Lower lobe of right lung (tissue), 2 donors: ENCODE measurements at regions not wholly inside any gene's neighbourhood (a gene's known extent, or its start where the extent isn't known, plus 50 kb on each side); places are given as distances from the start of the nearest gene placed in this dataset.

Experiments used
- ATAC-seq, 2 donors: fragments of 200-7000 bp; cut with Tn5 transposase; one replicate each; pipeline ENCODE4 v1.9.1; 2020 to 2022; ENCODE audit warnings: mild to moderate bottlenecking in 2 of 2, moderate library complexity in 2 of 2
- DNase-seq: peaks from one replicate; pipeline ENCODE4 v3.0.0-alpha.2; 2020
- H3K27ac ChIP-seq: fragments of 200-600 bp; one replicate; pipeline ENCODE4 v1.8.0; 2022
- H3K27me3 ChIP-seq: fragments of 200-600 bp; one replicate; pipeline ENCODE4 v1.8.0; 2022; ENCODE audit warnings: low read depth
- H3K36me3 ChIP-seq: fragments of 200-600 bp; one replicate; pipeline ENCODE4 v1.8.0; 2022; ENCODE audit warnings: mild to moderate bottlenecking
- H3K4me1 ChIP-seq: fragments of 200-600 bp; one replicate; pipeline ENCODE4 v1.8.0; 2022
- H3K4me3 ChIP-seq: fragments of 200-600 bp; one replicate; pipeline ENCODE4 v1.8.0; 2022; ENCODE audit warnings: mild to moderate bottlenecking
- H3K9me3 ChIP-seq: fragments of 200-600 bp; one replicate; pipeline ENCODE4 v1.8.0; 2022
- intact Hi-C: fragments of 100-400 bp; cut with DNase I; formaldehyde crosslinking; loops from one replicate; pipeline ENCODE4 v1.11.0; 2022
- TF ChIP-seq, protein P1 (sequence below): fragments of 200-600 bp; IDR thresholded peaks from one replicate; pipeline ENCODE4 v1.8.0; 2022; ENCODE audit warnings: antibody characterized with exemption, mild to moderate bottlenecking
- donor health status: DM: no; HTN: yes; CAD: no; lungs with severe emphysema.

DNA sequence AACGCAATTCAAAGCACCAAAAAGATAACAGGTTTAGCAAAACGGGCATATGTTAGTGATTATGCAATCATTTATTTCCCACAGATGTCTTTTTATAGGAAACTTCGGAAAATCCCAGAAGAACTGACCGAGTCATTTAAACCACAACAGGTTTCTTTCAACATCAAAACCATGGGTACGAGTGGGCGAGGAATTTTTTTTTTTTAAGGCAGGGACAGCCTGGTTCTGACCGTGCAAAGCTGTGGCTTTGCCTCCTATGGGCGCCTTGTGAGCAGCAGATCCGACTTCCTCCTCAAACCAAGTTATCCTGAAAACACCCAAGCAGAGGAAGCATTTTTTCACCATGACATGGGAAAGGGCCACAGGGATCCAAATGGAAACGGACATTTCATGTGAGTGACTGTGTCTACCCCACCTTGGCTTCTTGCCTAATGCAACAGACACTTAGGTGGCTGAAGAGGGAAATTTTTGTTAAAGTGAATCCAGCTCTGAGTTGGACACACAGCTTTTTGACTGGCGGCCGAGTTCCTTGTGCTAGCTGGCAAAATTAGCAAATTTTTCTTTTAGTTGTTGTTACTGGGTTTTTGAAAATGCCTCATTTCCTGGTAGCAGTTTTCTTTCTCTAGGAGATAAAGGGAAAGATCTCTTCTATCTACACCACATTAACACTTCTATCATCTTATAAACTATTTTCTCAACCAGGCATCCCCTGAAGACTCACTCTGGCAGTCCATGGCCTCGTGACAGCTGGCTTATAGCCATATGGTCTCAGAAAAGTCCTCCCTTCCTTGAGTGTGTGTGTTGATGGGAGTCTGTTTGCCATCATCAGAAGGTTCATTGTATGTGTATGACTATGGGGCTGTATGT, 487.4 kb upstream of the ZEB2 start:
- TF ChIP-seq, protein P1, sequence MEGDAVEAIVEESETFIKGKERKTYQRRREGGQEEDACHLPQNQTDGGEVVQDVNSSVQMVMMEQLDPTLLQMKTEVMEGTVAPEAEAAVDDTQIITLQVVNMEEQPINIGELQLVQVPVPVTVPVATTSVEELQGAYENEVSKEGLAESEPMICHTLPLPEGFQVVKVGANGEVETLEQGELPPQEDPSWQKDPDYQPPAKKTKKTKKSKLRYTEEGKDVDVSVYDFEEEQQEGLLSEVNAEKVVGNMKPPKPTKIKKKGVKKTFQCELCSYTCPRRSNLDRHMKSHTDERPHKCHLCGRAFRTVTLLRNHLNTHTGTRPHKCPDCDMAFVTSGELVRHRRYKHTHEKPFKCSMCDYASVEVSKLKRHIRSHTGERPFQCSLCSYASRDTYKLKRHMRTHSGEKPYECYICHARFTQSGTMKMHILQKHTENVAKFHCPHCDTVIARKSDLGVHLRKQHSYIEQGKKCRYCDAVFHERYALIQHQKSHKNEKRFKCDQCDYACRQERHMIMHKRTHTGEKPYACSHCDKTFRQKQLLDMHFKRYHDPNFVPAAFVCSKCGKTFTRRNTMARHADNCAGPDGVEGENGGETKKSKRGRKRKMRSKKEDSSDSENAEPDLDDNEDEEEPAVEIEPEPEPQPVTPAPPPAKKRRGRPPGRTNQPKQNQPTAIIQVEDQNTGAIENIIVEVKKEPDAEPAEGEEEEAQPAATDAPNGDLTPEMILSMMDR: no peak
- DNase-seq: no peak
- Histone ChIP-seq H3K27ac (peak overlapping the region; percentile 46), H3K36me3 (no peaks in the 10 kb centered on the region), H3K9me3 (no peaks in the 10 kb centered on the region), H3K4me3 (no peak overlapping the region), H3K27me3 (no peaks in the 10 kb centered on the region), H3K4me1 (peaks cover 3% of the 10 kb centered on the region)
- intact Hi-C loops: no loop called here
- ATAC-seq: peak; percentile 49 to 78

DNA sequence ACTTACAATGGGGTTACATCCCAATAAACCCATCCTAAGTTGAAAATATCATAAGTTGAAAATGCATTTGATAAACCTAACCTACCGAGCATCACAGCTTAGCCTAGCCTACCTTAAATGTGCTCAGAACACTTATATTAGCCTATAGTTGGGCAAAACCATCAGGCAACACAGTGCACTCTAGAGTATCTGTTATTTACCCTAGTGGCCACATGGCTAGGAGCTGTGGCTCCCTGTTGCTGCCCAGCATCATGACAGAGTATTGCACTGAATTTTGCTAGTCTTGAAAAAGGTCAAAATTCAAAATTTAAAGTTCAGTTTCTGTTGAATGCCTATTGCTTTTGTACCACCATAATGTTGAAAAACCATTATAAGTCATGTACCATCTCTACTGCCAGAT, 482.7 kb upstream of the ZEB2 start:
- DNase-seq: no peak

DNA sequence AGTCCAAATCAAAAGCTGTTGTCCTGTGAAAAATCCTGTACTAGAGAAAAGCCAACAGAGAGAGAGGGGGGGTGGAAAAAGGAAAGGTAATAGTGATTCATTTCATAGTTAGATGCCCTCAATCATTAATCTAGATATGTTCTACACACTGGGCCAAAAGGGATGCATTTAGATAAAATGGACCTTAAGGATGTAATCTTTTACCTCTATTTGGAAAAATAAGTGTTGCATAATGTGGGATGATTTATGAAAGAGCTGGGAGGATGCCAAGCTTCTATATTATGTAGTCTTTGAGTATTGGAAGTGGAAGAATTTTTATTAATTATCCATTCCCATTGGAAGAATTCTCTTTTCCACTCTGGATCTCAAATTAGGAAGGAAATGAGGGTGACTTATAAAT, 480.5 kb upstream of the ZEB2 start:
- DNase-seq (no peak), ATAC-seq (no peak)
- H3K4me1 ChIP-seq: peaks cover 6% of the 10 kb centered on the region
- no peaks in the 10 kb centered on the region for H3K9me3 ChIP-seq
- intact Hi-C loops: no loop called here
- no peak overlapping the region for H3K27ac ChIP-seq
- TF ChIP-seq, protein P1: no peak
- no peaks in the 10 kb centered on the region for H3K27me3 ChIP-seq
- no peak overlapping the region for H3K4me3 ChIP-seq
- H3K36me3 ChIP-seq: no peaks in the 10 kb centered on the region

More for the DNA sequence above, 482.7 kb upstream of the ZEB2 start:
- TF ChIP-seq, protein P1: no peak
- H3K4me1 ChIP-seq: no peaks in the 10 kb centered on the region
- intact Hi-C loops: no loop called here
- ATAC-seq: no peak
- H3K9me3 ChIP-seq: no peaks in the 10 kb centered on the region
- H3K27ac ChIP-seq: no peak overlapping the region
- no peak overlapping the region for H3K4me3 ChIP-seq
- H3K36me3 ChIP-seq: no peaks in the 10 kb centered on the region
- no peaks in the 10 kb centered on the region for H3K27me3 ChIP-seq

DNA sequence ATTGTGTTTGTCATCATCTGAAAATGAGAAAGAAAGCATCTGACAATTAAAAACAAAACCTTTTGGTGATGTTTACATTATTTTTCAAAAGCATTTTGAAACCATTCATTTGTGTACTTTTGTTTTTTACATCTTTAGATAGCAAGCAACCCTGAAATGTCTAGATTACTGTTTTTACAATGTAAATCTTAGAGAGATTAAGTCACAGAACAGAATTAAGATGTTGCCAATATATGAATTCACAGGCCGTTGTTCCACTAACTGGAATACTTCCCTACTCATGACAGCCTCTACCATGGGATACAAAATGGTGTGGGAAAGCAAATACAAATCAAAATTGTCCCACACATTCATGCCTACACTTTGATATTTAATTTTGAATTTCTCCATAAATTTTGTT, 480.0 kb upstream of the ZEB2 start:
- H3K4me3 ChIP-seq: no peak overlapping the region
- no peaks in the 10 kb centered on the region for H3K36me3 ChIP-seq
- no peaks in the 10 kb centered on the region for H3K27me3 ChIP-seq
- peaks cover 6% of the 10 kb centered on the region for H3K4me1 ChIP-seq
- H3K9me3 ChIP-seq: no peaks in the 10 kb centered on the region
- no peak overlapping the region for H3K27ac ChIP-seq
- no peak for DNase-seq
- TF ChIP-seq, protein P1: no peak
- no peak for ATAC-seq
- intact Hi-C loops: no loop called here

DNA sequence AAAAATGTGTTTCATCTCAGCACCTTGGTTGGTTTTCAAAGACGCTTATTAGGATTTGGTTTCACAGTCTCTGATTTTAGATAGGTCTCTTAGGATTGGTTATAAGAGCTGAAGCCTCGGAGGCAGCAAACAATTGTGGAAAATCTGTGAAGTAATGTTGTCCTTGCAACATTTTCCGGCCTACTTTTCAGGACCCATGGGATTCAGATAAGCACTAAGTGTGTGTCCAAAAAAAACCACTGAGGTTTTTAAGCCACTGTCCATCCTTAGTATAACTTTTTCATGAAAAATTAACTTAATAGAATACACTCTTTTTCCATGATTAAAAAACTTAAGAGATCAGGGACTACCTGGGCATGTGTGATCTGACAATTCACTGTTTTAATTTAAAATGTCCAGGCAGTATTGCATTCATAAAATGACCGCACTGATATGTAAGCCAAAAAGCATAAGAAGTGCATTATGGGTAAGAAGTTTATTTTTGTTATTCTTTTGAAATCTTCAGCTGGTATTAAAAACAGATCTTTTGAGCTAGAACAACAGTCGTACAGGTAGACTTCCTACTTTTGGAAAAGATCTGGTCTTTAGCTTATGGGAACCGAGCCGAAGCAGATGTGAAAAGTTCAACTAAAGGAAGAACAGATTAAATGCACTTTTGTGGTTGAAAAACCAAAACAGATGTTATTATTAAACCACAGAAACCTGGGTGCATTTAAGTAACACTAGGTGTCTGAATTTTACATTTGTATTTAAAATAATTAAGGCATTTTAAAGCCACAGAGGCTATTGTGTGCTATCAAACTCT, 479.4 kb upstream of the ZEB2 start:
- H3K27ac ChIP-seq: no peak overlapping the region

More for the DNA sequence above, 479.4 kb upstream of the ZEB2 start:
- H3K27me3 ChIP-seq: no peaks in the 10 kb centered on the region
- H3K4me1 ChIP-seq: peaks cover 6% of the 10 kb centered on the region
- intact Hi-C loops: no loop called here
- TF ChIP-seq, protein P1: no peak
- ATAC-seq (no peak), DNase-seq (no peak)
- H3K4me3 ChIP-seq: no peak overlapping the region
- no peaks in the 10 kb centered on the region for H3K36me3 ChIP-seq
- H3K9me3 ChIP-seq: no peaks in the 10 kb centered on the region
